Mesendoderm (in vitro differentiated cells): ENCODE measurements at regions not wholly inside any gene's neighbourhood (a gene's known extent, or its start where the extent isn't known, plus 50 kb on each side); places are given as distances from the start of the nearest gene placed in this dataset.

Source experiments
- DNase-seq: peaks from one replicate; pipeline ENCODE4 v3.0.0; 2013
- H2AK5ac ChIP-seq: 2 replicates; pipeline ENCODE4 v1.6.1; 2013; ENCODE audit warnings: low read length, inconsistent platforms
- H2BK120ac ChIP-seq: 2 replicates; pipeline ENCODE4 v1.6.1; 2013; ENCODE audit warnings: low read depth, mild to moderate bottlenecking, low read length, moderate library complexity, mixed read lengths
- H2BK15ac ChIP-seq: replicated peaks from 2 replicates; pipeline ENCODE4 v1.6.1; 2013; ENCODE audit warnings: low read depth, mild to moderate bottlenecking, moderate library complexity
- H2BK5ac ChIP-seq: 2 replicates; pipeline ENCODE4 v1.6.1; 2013; ENCODE audit warnings: low read length, inconsistent platforms
- H3K18ac ChIP-seq: 2 replicates; pipeline ENCODE4 v1.6.1; 2013; ENCODE audit warnings: mild to moderate bottlenecking, low read length, mixed read lengths
- H3K23ac ChIP-seq: one replicate; pipeline ENCODE4 v1.6.1; 2013; ENCODE audit warnings: low read length
- H3K27ac ChIP-seq: 2 replicates; pipeline ENCODE4 v1.5.1; 2013; ENCODE audit warnings: low read depth, mild to moderate bottlenecking, inconsistent platforms, low read length, moderate library complexity
- H3K27me3 ChIP-seq: 2 replicates; pipeline ENCODE4 v1.6.1; 2013; ENCODE audit warnings: low read length, control low read depth, mild to moderate bottlenecking, inconsistent platforms; ENCODE audit not compliant: insufficient read depth, poor library complexity
- H3K36me3 ChIP-seq: 2 replicates; pipeline ENCODE4 v1.6.1; 2013; ENCODE audit warnings: low read length, inconsistent platforms; ENCODE audit not compliant: control insufficient read depth, insufficient read depth
- H3K4ac ChIP-seq: one replicate; pipeline ENCODE4 v1.6.1; 2013; ENCODE audit warnings: low read depth, mild to moderate bottlenecking, low read length, moderate library complexity
- H3K4me1 ChIP-seq: 2 replicates; pipeline ENCODE4 v1.6.1; 2013; ENCODE audit warnings: low read depth, low read length, inconsistent platforms; ENCODE audit not compliant: control insufficient read depth
- H3K4me2 ChIP-seq: 2 replicates; pipeline ENCODE4 v1.6.1; 2013; ENCODE audit warnings: low read length
- H3K4me3 ChIP-seq: 2 replicates; pipeline ENCODE4 v1.5.1; 2013; ENCODE audit warnings: mild to moderate bottlenecking, low read length
- H3K56ac ChIP-seq: one replicate; pipeline ENCODE4 v1.6.1; 2013; ENCODE audit warnings: low read length
- H3K79me1 ChIP-seq: 2 replicates; pipeline ENCODE4 v1.6.1; 2013; ENCODE audit warnings: low read length, inconsistent platforms
- H3K79me2 ChIP-seq: 2 replicates; pipeline ENCODE4 v1.6.1; 2013; ENCODE audit warnings: mild to moderate bottlenecking, low read length; ENCODE audit not compliant: control insufficient read depth, insufficient read depth
- H3K9ac ChIP-seq: 2 replicates; pipeline ENCODE4 v1.6.1; 2013; ENCODE audit warnings: low read length, inconsistent platforms
- H4K5ac ChIP-seq: one replicate; pipeline ENCODE4 v1.6.1; 2013; ENCODE audit warnings: low read length
- H4K8ac ChIP-seq: one replicate; pipeline ENCODE4 v1.6.1; 2013; ENCODE audit warnings: low read depth, mild to moderate bottlenecking, control low read depth, low read length, moderate library complexity
- WGBS: extraction: QIAGEN DNeasy Blood & Tissue Kit; methylation state at CpG from one replicate; pipeline ENCODE4 v1.1.7; 2013; ENCODE audit warnings: low lambda C conversion rate, missing lambda C conversion rate; ENCODE audit not compliant: insufficient coverage; ENCODE audit errors: extremely low coverage; 5-methylcytosine and 5-hydroxymethylcytosine counted together

DNA sequence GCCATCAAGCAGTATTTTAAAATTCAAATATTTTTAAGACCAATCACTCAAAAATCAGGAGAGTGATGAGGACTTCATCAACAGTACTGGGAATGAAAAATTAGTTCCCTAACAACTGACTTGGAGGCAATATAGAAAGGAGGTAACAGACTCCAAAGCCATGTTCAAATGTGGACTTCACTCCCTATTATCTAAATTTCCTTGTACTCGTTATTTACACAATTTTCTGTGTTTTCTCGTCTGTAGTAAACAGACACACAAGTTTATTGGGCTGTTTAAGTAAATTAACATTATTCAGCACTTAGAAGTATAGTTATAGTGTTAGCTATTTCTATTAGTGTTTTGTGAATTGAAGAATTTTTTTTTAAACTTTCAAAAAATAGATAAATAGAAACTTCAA lies 159.5 kb upstream of the FTMT start:
- H3K4ac ChIP-seq, result no peak overlapping the region
- no peaks in the 10 kb centered on the region for H3K79me2 ChIP-seq
- H2AK5ac ChIP-seq, result no peak overlapping the region
- no peak overlapping the region for H3K9ac ChIP-seq
- no peak overlapping the region for H3K18ac ChIP-seq
- no peak overlapping the region for H2BK5ac ChIP-seq
- H3K36me3 ChIP-seq, result no peaks in the 10 kb centered on the region
- no peak overlapping the region for H3K23ac ChIP-seq
- H3K79me1 ChIP-seq, result no peaks in the 10 kb centered on the region
- no CpG with 5 or more reads among the region's 2 CpGs for WGBS
- no peak overlapping the region for H2BK120ac ChIP-seq
- H3K27me3 ChIP-seq, result no peaks in the 10 kb centered on the region
- no peak overlapping the region for H3K4me3 ChIP-seq
- no peaks in the 10 kb centered on the region for H3K4me1 ChIP-seq
- no peak overlapping the region for H4K5ac ChIP-seq
- H4K8ac ChIP-seq, result no peak overlapping the region
- no peak overlapping the region for H3K56ac ChIP-seq
- no peak overlapping the region for H3K27ac ChIP-seq
- no peak for DNase-seq
- no peak overlapping the region for H2BK15ac ChIP-seq
- no peak overlapping the region for H3K4me2 ChIP-seq

DNA sequence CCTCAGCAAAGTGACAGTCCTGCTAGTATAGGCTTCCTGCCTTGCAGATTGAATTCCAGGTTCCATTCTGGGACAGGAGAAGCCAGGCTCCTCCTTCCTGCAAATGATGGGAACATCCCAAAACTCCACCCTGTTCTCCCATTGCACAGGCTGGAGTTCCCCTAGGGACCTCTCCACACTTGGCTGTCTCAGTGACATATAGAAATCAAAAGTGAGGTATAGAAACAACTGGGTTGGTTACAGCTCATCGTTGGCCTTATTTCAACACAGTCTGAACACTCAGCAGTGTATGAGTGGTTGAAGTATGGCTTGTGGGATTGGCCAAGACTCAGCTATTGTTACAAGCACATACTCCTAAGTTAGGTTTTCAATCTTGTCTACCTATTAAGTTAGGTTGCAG lies 157.8 kb upstream of the FTMT start:
- H3K27me3 ChIP-seq, result no peaks in the 10 kb centered on the region
- no peaks in the 10 kb centered on the region for H3K4me1 ChIP-seq
- H3K79me2 ChIP-seq, result no peaks in the 10 kb centered on the region
- H2BK15ac ChIP-seq, result no peak overlapping the region
- no peak overlapping the region for H3K4me3 ChIP-seq
- H3K4me2 ChIP-seq, result no peak overlapping the region
- no peak overlapping the region for H3K56ac ChIP-seq
- H2BK120ac ChIP-seq, result no peak overlapping the region
- H3K9ac ChIP-seq, result no peak overlapping the region
- H2AK5ac ChIP-seq, result no peak overlapping the region
- no peak overlapping the region for H3K27ac ChIP-seq
- no peaks in the 10 kb centered on the region for H3K79me1 ChIP-seq
- no peak overlapping the region for H4K5ac ChIP-seq
- H3K18ac ChIP-seq, result no peak overlapping the region
- no peak overlapping the region for H3K4ac ChIP-seq
- no peak for DNase-seq
- H4K8ac ChIP-seq, result no peak overlapping the region
- H3K36me3 ChIP-seq, result no peaks in the 10 kb centered on the region
- H2BK5ac ChIP-seq, result no peak overlapping the region
- no CpG with 5 or more reads among the region's 1 CpG for WGBS
- no peak overlapping the region for H3K23ac ChIP-seq

DNA sequence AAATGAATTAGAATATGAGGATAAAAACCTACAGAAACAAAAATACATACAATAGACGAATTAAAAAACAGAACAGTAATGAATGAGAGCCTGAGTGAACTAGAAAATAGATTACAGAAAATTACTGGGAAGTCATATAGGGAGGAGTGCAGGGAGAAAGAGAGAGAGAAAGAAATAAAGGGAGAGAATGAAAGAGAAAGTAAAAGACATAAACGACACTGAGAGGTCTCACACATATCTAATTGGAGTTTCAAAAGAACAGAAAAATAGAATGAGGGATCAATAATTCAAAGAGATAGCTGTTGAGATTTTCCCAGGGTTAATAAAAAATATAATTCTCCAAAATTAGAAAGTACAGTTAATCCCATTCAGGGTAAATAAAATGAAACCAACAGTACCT lies 156.4 kb upstream of the FTMT start:
- no CpG with 5 or more reads among the region's 2 CpGs for WGBS
- H3K23ac ChIP-seq, result no peak overlapping the region
- no peak overlapping the region for H3K18ac ChIP-seq
- no peak overlapping the region for H3K4me2 ChIP-seq
- no peak overlapping the region for H2BK15ac ChIP-seq
- H3K27me3 ChIP-seq, result no peaks in the 10 kb centered on the region
- no peak overlapping the region for H3K27ac ChIP-seq
- H3K56ac ChIP-seq, result no peak overlapping the region
- no peak overlapping the region for H4K8ac ChIP-seq
- H3K79me1 ChIP-seq, result no peaks in the 10 kb centered on the region
- H3K4me1 ChIP-seq, result no peaks in the 10 kb centered on the region
- no peaks in the 10 kb centered on the region for H3K36me3 ChIP-seq
- no peak overlapping the region for H3K4me3 ChIP-seq
- H3K4ac ChIP-seq, result no peak overlapping the region
- no peak overlapping the region for H4K5ac ChIP-seq
- H3K79me2 ChIP-seq, result no peaks in the 10 kb centered on the region
- no peak for DNase-seq
- H2BK5ac ChIP-seq, result no peak overlapping the region
- H2AK5ac ChIP-seq, result no peak overlapping the region
- H2BK120ac ChIP-seq, result no peak overlapping the region
- no peak overlapping the region for H3K9ac ChIP-seq

DNA sequence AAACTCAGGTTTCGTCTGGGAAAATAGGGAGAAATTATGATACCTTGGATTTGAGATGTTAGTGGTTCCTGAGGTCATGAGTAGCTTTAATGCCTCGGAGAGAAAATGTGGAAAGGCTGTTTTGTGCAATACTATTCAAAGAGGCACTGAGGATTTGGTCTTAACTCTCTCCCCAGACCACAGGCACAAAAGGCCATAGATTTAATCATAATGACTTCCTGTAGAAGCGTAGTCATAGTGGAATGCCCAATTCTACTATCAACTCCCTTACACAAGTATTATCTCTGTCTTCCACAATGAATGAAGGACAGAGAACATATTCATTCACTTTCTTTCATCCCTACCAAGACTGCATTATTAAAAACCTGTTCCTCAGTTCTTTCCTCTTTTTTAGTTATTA lies 153.0 kb upstream of the FTMT start:
- no peaks in the 10 kb centered on the region for H3K27me3 ChIP-seq
- WGBS, result no CpG with 5 or more reads among the region's 3 CpGs
- DNase-seq, result no peak
- H3K79me1 ChIP-seq, result no peaks in the 10 kb centered on the region
- H3K9ac ChIP-seq, result no peak overlapping the region
- H3K4me2 ChIP-seq, result no peak overlapping the region
- no peak overlapping the region for H2BK120ac ChIP-seq
- no peak overlapping the region for H2BK15ac ChIP-seq
- no peak overlapping the region for H4K5ac ChIP-seq
- no peak overlapping the region for H2AK5ac ChIP-seq
- H3K56ac ChIP-seq, result no peak overlapping the region
- H2BK5ac ChIP-seq, result no peak overlapping the region
- no peak overlapping the region for H3K4me3 ChIP-seq
- H3K27ac ChIP-seq, result no peak overlapping the region
- no peak overlapping the region for H3K23ac ChIP-seq
- H3K18ac ChIP-seq, result no peak overlapping the region
- no peak overlapping the region for H4K8ac ChIP-seq
- no peaks in the 10 kb centered on the region for H3K79me2 ChIP-seq
- H3K4me1 ChIP-seq, result no peaks in the 10 kb centered on the region
- no peaks in the 10 kb centered on the region for H3K36me3 ChIP-seq
- no peak overlapping the region for H3K4ac ChIP-seq

DNA sequence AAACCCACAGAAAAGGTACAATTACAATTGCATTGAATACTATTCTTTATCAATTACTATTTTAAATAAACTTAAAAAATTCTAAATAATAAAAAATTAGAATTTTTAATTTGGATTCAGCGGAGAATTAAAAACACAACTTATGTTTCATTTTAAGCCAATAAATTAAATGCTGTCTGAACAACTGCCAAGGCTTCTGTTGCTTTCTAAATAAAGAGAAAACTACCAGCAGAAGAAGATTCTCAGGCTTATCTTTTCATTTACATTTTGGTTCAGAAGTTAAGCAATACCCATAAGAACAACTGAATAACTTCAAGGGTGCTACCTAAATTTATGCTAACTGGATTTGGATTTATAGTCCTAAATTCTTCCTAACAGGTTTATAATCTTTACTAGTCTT lies 150.0 kb upstream of the FTMT start:
- Histone ChIP-seq H2BK5ac (no peak overlapping the region), H3K27ac (no peak overlapping the region), H3K56ac (no peak overlapping the region), H3K27me3 (no peaks in the 10 kb centered on the region), H4K8ac (no peak overlapping the region), H3K36me3 (no peaks in the 10 kb centered on the region), H3K9ac (no peak overlapping the region), H3K4me2 (no peak overlapping the region), H3K4ac (no peak overlapping the region), H3K23ac (no peak overlapping the region), H2BK120ac (no peak overlapping the region), H3K79me2 (no peaks in the 10 kb centered on the region), H3K18ac (no peak overlapping the region), H3K4me1 (no peaks in the 10 kb centered on the region), H3K79me1 (no peaks in the 10 kb centered on the region), H2AK5ac (no peak overlapping the region), H4K5ac (no peak overlapping the region), H3K4me3 (no peak overlapping the region), H2BK15ac (no peak overlapping the region)
- DNase-seq, result no peak
- no CpG with 5 or more reads among the region's 1 CpG for WGBS

DNA sequence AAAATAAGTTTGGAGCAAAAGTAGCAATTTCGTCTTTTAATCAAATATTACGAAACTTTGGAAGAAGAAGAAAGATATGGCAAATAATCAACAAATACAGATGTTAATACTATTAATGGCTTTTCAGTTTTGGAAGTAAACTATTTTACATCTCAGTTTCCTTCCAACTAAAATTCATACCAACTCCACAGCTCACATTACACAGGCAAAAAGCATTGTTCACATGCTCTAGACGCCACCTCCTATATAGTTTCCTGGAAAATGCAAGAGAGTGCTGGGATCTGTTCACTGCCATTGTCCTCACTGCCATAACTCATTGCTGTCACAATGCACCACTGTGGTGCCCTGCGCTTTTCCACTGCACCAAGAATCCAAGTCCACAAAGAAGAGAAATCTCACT lies 149.0 kb upstream of the FTMT start:
- no peak for DNase-seq
- Histone ChIP-seq H3K27ac (no peak overlapping the region), H3K4ac (no peak overlapping the region), H3K36me3 (no peaks in the 10 kb centered on the region), H3K4me1 (no peaks in the 10 kb centered on the region), H3K56ac (no peak overlapping the region), H3K79me1 (no peaks in the 10 kb centered on the region), H4K8ac (no peak overlapping the region), H3K27me3 (no peaks in the 10 kb centered on the region), H3K23ac (no peak overlapping the region), H3K4me2 (no peak overlapping the region), H2AK5ac (no peak overlapping the region), H3K18ac (no peak overlapping the region), H3K4me3 (no peak overlapping the region), H3K79me2 (no peaks in the 10 kb centered on the region), H3K9ac (no peak overlapping the region), H2BK15ac (no peak overlapping the region), H2BK120ac (no peak overlapping the region), H4K5ac (no peak overlapping the region), H2BK5ac (no peak overlapping the region)
- no CpG with 5 or more reads among the region's 4 CpGs for WGBS
